ENCODE measurements at regions not wholly inside any gene's neighbourhood (a gene's known extent, or its start where the extent isn't known, plus 50 kb on each side); places are given as distances from the start of the nearest gene placed in this dataset.
A peak's percentile ranks its signal among the peaks of the same experiment; 100 is the strongest.

- 83% methylated on average over 1 of the region's 1 CpG for WGBS
- Histone ChIP-seq H3K9me3 (ENCODE audit: insufficient read depth, low read depth, low read length) (no peaks in the 10 kb centered on the region), H3K36me3 (ENCODE audit: insufficient read depth, low read length) (no peaks in the 10 kb centered on the region), H3K4me3 (ENCODE audit: low read length) (no peak overlapping the region), H3K4me1 (ENCODE audit: insufficient read depth, low read length) (no peaks in the 10 kb centered on the region), H3K27ac (ENCODE audit: low read depth, low read length) (no peak overlapping the region), H3K9ac (ENCODE audit: low read depth, low read length) (no peak overlapping the region), H3K27me3 (ENCODE audit: insufficient read depth, low read length) (no peaks in the 10 kb centered on the region)
Measured at GRCh38 chr11:104798789-104799188, 99.5 kb downstream of the CASP12 start.

- H3K4me1 ChIP-seq (ENCODE audit: insufficient read depth, low read length), result no peaks in the 10 kb centered on the region
- H3K4me3 ChIP-seq (ENCODE audit: low read length), result no peak overlapping the region
- H3K27ac ChIP-seq (ENCODE audit: low read depth, low read length), result no peak overlapping the region
- H3K36me3 ChIP-seq (ENCODE audit: insufficient read depth, low read length), result no peaks in the 10 kb centered on the region
- H3K9me3 ChIP-seq (ENCODE audit: insufficient read depth, low read depth, low read length), result no peaks in the 10 kb centered on the region
- H3K27me3 ChIP-seq (ENCODE audit: insufficient read depth, low read length), result no peaks in the 10 kb centered on the region
- no peak overlapping the region for H3K9ac ChIP-seq (ENCODE audit: low read depth, low read length)
Measured at GRCh38 chr11:104796301-104796700, 102.0 kb downstream of the CASP12 start.

GRCh38 chr11:104795501-104796213 lies 102.6 kb downstream of the CASP12 start:
- H3K36me3 ChIP-seq (ENCODE audit: insufficient read depth, low read length), result no peaks in the 10 kb centered on the region
- no peaks in the 10 kb centered on the region for H3K9me3 ChIP-seq (ENCODE audit: insufficient read depth, low read depth, low read length)
- no peak overlapping the region for H3K27ac ChIP-seq (ENCODE audit: low read depth, low read length)
- H3K27me3 ChIP-seq (ENCODE audit: insufficient read depth, low read length), result no peaks in the 10 kb centered on the region
- 94% methylated on average over 5 of the region's 5 CpGs for WGBS
- no peaks in the 10 kb centered on the region for H3K4me1 ChIP-seq (ENCODE audit: insufficient read depth, low read length)
- H3K4me3 ChIP-seq (ENCODE audit: low read length), result no peak overlapping the region
- H3K9ac ChIP-seq (ENCODE audit: low read depth, low read length), result no peak overlapping the region

GRCh38 chr11:104792861-104793260 lies 105.4 kb downstream of the CASP12 start:
- WGBS, result 61% methylated on average over 2 of the region's 2 CpGs
- H3K9me3 ChIP-seq (ENCODE audit: insufficient read depth, low read depth, low read length), result no peaks in the 10 kb centered on the region

GRCh38 chr11:104791896-104792295 lies 106.4 kb downstream of the CASP12 start:
- Histone ChIP-seq H3K27ac (ENCODE audit: low read depth, low read length) (no peak overlapping the region), H3K9ac (ENCODE audit: low read depth, low read length) (no peak overlapping the region), H3K4me3 (ENCODE audit: low read length) (no peak overlapping the region), H3K4me1 (ENCODE audit: insufficient read depth, low read length) (no peaks in the 10 kb centered on the region), H3K27me3 (ENCODE audit: insufficient read depth, low read length) (no peaks in the 10 kb centered on the region), H3K9me3 (ENCODE audit: insufficient read depth, low read depth, low read length) (no peaks in the 10 kb centered on the region), H3K36me3 (ENCODE audit: insufficient read depth, low read length) (no peaks in the 10 kb centered on the region)
- WGBS, result 93% methylated on average over 2 of the region's 2 CpGs

More at GRCh38 chr11:104792861-104793260, 105.4 kb downstream of the CASP12 start:
- H3K4me1 ChIP-seq (ENCODE audit: insufficient read depth, low read length), result no peaks in the 10 kb centered on the region
- H3K4me3 ChIP-seq (ENCODE audit: low read length), result no peak overlapping the region
- no peaks in the 10 kb centered on the region for H3K27me3 ChIP-seq (ENCODE audit: insufficient read depth, low read length)
- H3K9ac ChIP-seq (ENCODE audit: low read depth, low read length), result no peak overlapping the region
- no peaks in the 10 kb centered on the region for H3K36me3 ChIP-seq (ENCODE audit: insufficient read depth, low read length)
- no peak overlapping the region for H3K27ac ChIP-seq (ENCODE audit: low read depth, low read length)

- no peak overlapping the region for H3K4me3 ChIP-seq (ENCODE audit: low read length)
- WGBS, result 69% methylated on average over 3 of the region's 4 CpGs
- no peaks in the 10 kb centered on the region; the same call in 1 of the 2 replicates for H3K9me3 ChIP-seq (ENCODE audit: insufficient read depth, low read depth, low read length)
- no peak overlapping the region for H3K9ac ChIP-seq (ENCODE audit: low read depth, low read length)
- H3K4me1 ChIP-seq (ENCODE audit: insufficient read depth, low read length), result peaks cover 31% of the 10 kb centered on the region; the same call in 1 of the 2 replicates
- H3K36me3 ChIP-seq (ENCODE audit: insufficient read depth, low read length), result no peaks in the 10 kb centered on the region
- H3K27ac ChIP-seq (ENCODE audit: low read depth, low read length), result no peak overlapping the region
- H3K27me3 ChIP-seq (ENCODE audit: insufficient read depth, low read length), result no peaks in the 10 kb centered on the region
Measured at GRCh38 chr11:104784684-104785460, 113.4 kb downstream of the CASP12 start.

GRCh38 chr11:104783241-104783640 lies 115.0 kb downstream of the CASP12 start:
- no peak overlapping the region for H3K9ac ChIP-seq (ENCODE audit: low read depth, low read length)
- H3K4me3 ChIP-seq (ENCODE audit: low read length), result no peak overlapping the region
- H3K36me3 ChIP-seq (ENCODE audit: insufficient read depth, low read length), result no peaks in the 10 kb centered on the region
- H3K4me1 ChIP-seq (ENCODE audit: insufficient read depth, low read length), result peaks cover 31% of the 10 kb centered on the region; the same call in 1 of the 2 replicates
- H3K27ac ChIP-seq (ENCODE audit: low read depth, low read length), result peak overlapping the region; percentile 92
- no peaks in the 10 kb centered on the region for H3K27me3 ChIP-seq (ENCODE audit: insufficient read depth, low read length)
- WGBS, result 82% methylated on average over 2 of the region's 2 CpGs
- no peaks in the 10 kb centered on the region; the same call in 1 of the 2 replicates for H3K9me3 ChIP-seq (ENCODE audit: insufficient read depth, low read depth, low read length)

GRCh38 chr11:104782377-104782754 lies 115.9 kb downstream of the CASP12 start:
- no peak overlapping the region for H3K4me3 ChIP-seq (ENCODE audit: low read length)
- H3K27ac ChIP-seq (ENCODE audit: low read depth, low read length), result peak overlapping the region; percentile 92; the same call in 1 of the 2 replicates
- H3K9me3 ChIP-seq (ENCODE audit: insufficient read depth, low read depth, low read length), result no peaks in the 10 kb centered on the region; the same call in 1 of the 2 replicates
- no peaks in the 10 kb centered on the region for H3K27me3 ChIP-seq (ENCODE audit: insufficient read depth, low read length)
- WGBS, result 96% methylated on average over 1 of the region's 1 CpG
- H3K36me3 ChIP-seq (ENCODE audit: insufficient read depth, low read length), result no peaks in the 10 kb centered on the region
- no peak overlapping the region for H3K9ac ChIP-seq (ENCODE audit: low read depth, low read length)
- peaks cover 31% of the 10 kb centered on the region; the same call in 1 of the 2 replicates for H3K4me1 ChIP-seq (ENCODE audit: insufficient read depth, low read length)

GRCh38 chr11:104781719-104782376 lies 116.4 kb downstream of the CASP12 start:
- H3K36me3 ChIP-seq (ENCODE audit: insufficient read depth, low read length), result no peaks in the 10 kb centered on the region
- peaks cover 31% of the 10 kb centered on the region; the same call in 1 of the 2 replicates for H3K4me1 ChIP-seq (ENCODE audit: insufficient read depth, low read length)
- H3K4me3 ChIP-seq (ENCODE audit: low read length), result no peak overlapping the region
- 46% methylated on average over 4 of the region's 4 CpGs for WGBS
- no peak overlapping the region for H3K9ac ChIP-seq (ENCODE audit: low read depth, low read length)
- no peaks in the 10 kb centered on the region; the same call in 1 of the 2 replicates for H3K9me3 ChIP-seq (ENCODE audit: insufficient read depth, low read depth, low read length)
- H3K27ac ChIP-seq (ENCODE audit: low read depth, low read length), result peak overlapping the region; percentile 92; the same call in 1 of the 2 replicates
- no peaks in the 10 kb centered on the region for H3K27me3 ChIP-seq (ENCODE audit: insufficient read depth, low read length)

- H3K27me3 ChIP-seq (ENCODE audit: insufficient read depth, low read length), result no peaks in the 10 kb centered on the region
- H3K36me3 ChIP-seq (ENCODE audit: insufficient read depth, low read length), result no peaks in the 10 kb centered on the region
- H3K4me1 ChIP-seq (ENCODE audit: insufficient read depth, low read length), result peaks cover 31% of the 10 kb centered on the region; the same call in 1 of the 2 replicates
- H3K27ac ChIP-seq (ENCODE audit: low read depth, low read length), result peak overlapping the region; percentile 92
- 91% methylated on average over 1 of the region's 1 CpG for WGBS
- H3K9ac ChIP-seq (ENCODE audit: low read depth, low read length), result no peak overlapping the region
- H3K9me3 ChIP-seq (ENCODE audit: insufficient read depth, low read depth, low read length), result no peaks in the 10 kb centered on the region; the same call in 1 of the 2 replicates
- H3K4me3 ChIP-seq (ENCODE audit: low read length), result no peak overlapping the region
Measured at GRCh38 chr11:104781037-104781436, 117.2 kb downstream of the CASP12 start.

Data from HUES64 (cell line).